GM12873 (cell line): ENCODE measurements at regions not wholly inside any gene's neighbourhood (a gene's known extent, or its start where the extent isn't known, plus 50 kb on each side); places are given as distances from the start of the nearest gene placed in this dataset.

ENCODE experiments used
- CTCF ChIP-seq: IDR thresholded peaks from 2 replicates; pipeline ENCODE4 v1.5.1; 2012; ENCODE audit warnings: low read depth, mild to moderate bottlenecking, moderate library complexity, low read length, control low read depth; ENCODE audit not compliant: insufficient read depth; ENCODE audit errors: missing control alignments

- peak; percentile 31 for TF ChIP-seq CTCF
Observed at GRCh38 chr5:173720953-173721600, 104.6 kb upstream of the BOD1 start.

GRCh38 chr5:173721601-173722232 is 105.3 kb upstream of the BOD1 start:
- TF ChIP-seq CTCF: no peak

GRCh38 chr5:173726846-173727557 is 110.6 kb upstream of the BOD1 start:
- no peak for TF ChIP-seq CTCF

- no peak for TF ChIP-seq CTCF
Observed at GRCh38 chr5:173727839-173728778, 111.7 kb upstream of the BOD1 start.

- TF ChIP-seq CTCF: no peak
Observed at GRCh38 chr5:173729079-173729765, 112.8 kb upstream of the BOD1 start.

GRCh38 chr5:173730632-173731298 is 114.3 kb upstream of the BOD1 start:
- no peak for TF ChIP-seq CTCF
